Activated CD4-positive, alpha-beta T cell treated with anti-CD3 and anti-CD28 coated beads, Interleukin-2, amount 10 ng/mL, durations not matched to agents 24 days and 14 days (primary cell): ENCODE measurements at regions not wholly inside any gene's neighbourhood (a gene's known extent, or its start where the extent isn't known, plus 50 kb on each side); places are given as distances from the start of the nearest gene placed in this dataset.

Experiments
- DNase-seq: peaks from one replicate; pipeline ENCODE4 v3.0.0; 2022
- H3K27ac Mint-ChIP-seq: one replicate; pipeline ENCODE4 v1.8.0; 2022; ENCODE audit warnings: mild to moderate bottlenecking, mixed read lengths
- H3K27me3 Mint-ChIP-seq: one replicate; pipeline ENCODE4 v1.8.0; 2022; ENCODE audit warnings: mixed read lengths
- H3K36me3 Mint-ChIP-seq: one replicate; pipeline ENCODE4 v1.8.0; 2022; ENCODE audit warnings: low read depth, mild to moderate bottlenecking, mixed read lengths
- H3K4me1 Mint-ChIP-seq: one replicate; pipeline ENCODE4 v1.8.0; 2021; ENCODE audit warnings: mixed read lengths
- H3K4me3 Mint-ChIP-seq: one replicate; pipeline ENCODE4 v1.8.0; 2022; ENCODE audit warnings: mild to moderate bottlenecking, moderate library complexity, mixed read lengths
- H3K9me3 Mint-ChIP-seq: one replicate; pipeline ENCODE4 v1.8.0; 2021; ENCODE audit warnings: mixed read lengths
- intact Hi-C: fragments of 100-400 bp; cut with micrococcal nuclease; formaldehyde crosslinking; loops from one replicate; pipeline ENCODE4 v1.15.1; 2023

DNA sequence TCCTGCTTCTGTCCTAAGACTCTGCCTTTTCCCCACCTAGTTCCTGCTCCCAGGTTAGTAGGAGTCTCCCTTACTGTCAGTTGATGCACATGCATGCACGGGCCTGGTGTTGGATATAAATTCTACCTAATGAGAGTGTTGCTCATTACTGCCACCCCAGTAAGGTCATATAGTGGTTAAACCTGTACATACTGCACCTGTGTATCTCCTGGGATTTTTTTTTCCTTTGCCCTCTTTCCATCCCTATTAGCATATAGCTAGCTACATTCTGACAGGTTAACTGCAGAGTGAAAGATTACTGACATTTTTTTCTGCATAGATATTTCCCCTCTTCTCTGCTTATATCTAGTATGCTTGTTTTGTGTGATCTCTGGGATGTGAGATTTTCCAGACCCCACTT lies 201.5 kb upstream of the PIRT start:
- intact Hi-C loops: no loop called here
- Mint-ChIP-seq H3K36me3 (no peaks in the 10 kb centered on the region), H3K4me1 (no peaks in the 10 kb centered on the region), H3K9me3 (peaks cover 3% of the 10 kb centered on the region), H3K27me3 (no peaks in the 10 kb centered on the region), H3K4me3 (no peak overlapping the region), H3K27ac (no peak overlapping the region)
- no peak for DNase-seq

DNA sequence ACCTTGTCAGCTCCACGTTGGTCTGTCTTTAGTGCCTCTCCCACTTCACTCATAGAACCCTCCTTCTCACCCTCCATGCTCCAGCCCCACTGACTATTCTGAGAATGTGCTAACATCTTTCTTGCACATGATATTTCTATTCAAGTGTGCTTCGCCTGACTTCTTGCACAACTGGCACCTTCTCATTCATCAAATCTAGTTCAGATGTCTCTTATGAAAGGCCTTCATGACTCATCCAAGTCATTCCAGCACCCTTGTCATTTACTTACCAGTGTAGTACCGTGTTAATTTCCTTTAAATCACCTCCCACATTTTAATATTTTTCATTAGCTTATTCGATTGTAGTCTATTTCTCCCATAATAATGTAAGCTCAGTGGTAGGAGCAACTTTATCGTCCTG lies 197.8 kb upstream of the PIRT start:
- Mint-ChIP-seq H3K4me1 (no peaks in the 10 kb centered on the region), H3K36me3 (no peaks in the 10 kb centered on the region), H3K27me3 (no peaks in the 10 kb centered on the region), H3K4me3 (no peak overlapping the region), H3K9me3 (peaks cover 6% of the 10 kb centered on the region), H3K27ac (no peak overlapping the region)
- intact Hi-C loops: no loop called here
- DNase-seq: no peak

DNA sequence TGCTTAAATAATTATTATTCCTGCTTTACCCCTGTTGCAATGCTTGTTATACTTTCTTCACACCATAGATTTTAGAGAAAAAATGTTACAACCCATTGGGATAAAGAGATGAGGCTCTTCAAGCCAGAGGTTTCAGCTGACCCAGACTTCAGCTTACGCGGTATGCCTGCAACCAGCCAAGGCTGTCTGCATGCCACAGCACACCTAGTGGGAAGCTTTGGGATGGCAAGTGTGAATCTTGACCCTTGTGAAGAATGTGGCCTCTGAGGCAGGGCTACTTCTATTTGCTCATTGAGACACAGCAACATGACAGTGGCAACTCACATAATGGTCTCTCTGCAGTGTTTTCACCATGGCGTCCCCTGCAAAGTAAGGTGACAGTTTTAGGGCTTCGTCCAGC lies 193.9 kb upstream of the PIRT start:
- intact Hi-C loops: no loop called here
- DNase-seq: no peak
- Mint-ChIP-seq H3K36me3 (no peaks in the 10 kb centered on the region), H3K4me3 (no peak overlapping the region), H3K4me1 (no peaks in the 10 kb centered on the region), H3K27ac (no peak overlapping the region), H3K27me3 (no peaks in the 10 kb centered on the region), H3K9me3 (peaks cover 6% of the 10 kb centered on the region)

DNA sequence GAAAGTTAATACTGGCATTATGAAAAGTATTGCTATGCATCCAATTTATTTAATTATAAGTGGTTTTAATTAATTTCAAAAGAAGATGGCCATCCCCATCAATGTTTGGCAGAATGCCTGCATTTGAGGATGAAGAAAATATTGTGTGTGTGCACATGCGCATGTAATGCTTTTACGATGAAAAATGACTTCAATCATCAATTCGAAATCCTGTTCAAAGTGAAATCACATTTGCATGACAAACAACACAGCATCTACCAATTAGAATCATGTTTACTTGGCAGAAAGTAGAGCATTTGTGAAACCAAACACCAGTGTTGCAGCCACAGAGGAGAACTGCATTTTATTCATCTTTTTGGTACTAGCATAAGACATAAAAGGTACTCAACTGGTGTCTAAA lies 191.9 kb upstream of the PIRT start:
- no peak for DNase-seq
- H3K27ac Mint-ChIP-seq: no peak overlapping the region
- intact Hi-C loops: no loop called here
- H3K9me3 Mint-ChIP-seq: peaks cover 3% of the 10 kb centered on the region
- H3K4me3 Mint-ChIP-seq: no peak overlapping the region
- no peaks in the 10 kb centered on the region for H3K36me3 Mint-ChIP-seq
- H3K27me3 Mint-ChIP-seq: no peaks in the 10 kb centered on the region
- H3K4me1 Mint-ChIP-seq: no peaks in the 10 kb centered on the region

DNA sequence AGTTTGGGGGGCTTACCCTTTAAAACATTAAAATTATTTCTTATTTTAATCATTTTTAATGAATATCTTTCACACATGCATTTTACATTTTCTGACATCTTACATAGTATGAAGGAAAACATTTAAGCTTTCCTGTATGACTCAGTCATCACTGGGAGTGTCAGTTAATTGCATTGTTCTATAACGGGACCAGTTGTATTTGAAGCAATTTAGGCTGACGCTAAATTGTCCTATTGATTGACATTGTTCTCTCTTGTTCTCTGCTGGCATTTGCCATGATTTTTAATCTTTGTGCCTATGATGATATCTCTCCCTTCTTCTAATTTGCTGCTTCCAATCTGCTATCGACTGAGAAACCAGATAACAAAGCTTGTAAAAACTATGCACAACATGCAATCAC lies 190.5 kb upstream of the PIRT start:
- Mint-ChIP-seq H3K27ac (no peak overlapping the region), H3K4me1 (no peaks in the 10 kb centered on the region), H3K4me3 (no peak overlapping the region), H3K27me3 (no peaks in the 10 kb centered on the region), H3K36me3 (no peaks in the 10 kb centered on the region), H3K9me3 (peaks cover 3% of the 10 kb centered on the region)
- DNase-seq: no peak
- intact Hi-C loops: no loop called here

DNA sequence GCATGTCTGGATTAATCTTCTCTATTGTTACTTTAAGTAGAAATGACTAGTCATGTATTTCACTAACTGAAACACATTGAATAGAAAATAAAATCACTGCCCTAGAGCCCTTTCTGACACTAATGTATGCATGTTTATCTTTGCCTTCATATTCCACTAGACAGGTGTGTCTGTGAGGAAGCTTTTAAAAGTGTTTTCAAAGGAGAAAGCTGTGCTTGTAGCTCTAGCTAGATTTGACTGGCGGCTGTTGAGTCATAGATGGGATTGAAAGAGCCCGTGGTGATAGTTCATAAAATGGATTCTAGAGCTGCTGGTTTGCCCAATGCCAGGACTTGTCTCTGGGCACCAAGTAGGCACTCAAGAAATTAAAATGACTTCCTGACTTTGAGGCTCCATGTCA lies 189.0 kb upstream of the PIRT start:
- no peak overlapping the region for H3K27ac Mint-ChIP-seq
- DNase-seq: no peak
- no peaks in the 10 kb centered on the region for H3K4me1 Mint-ChIP-seq
- no peak overlapping the region for H3K4me3 Mint-ChIP-seq
- peaks cover 3% of the 10 kb centered on the region for H3K9me3 Mint-ChIP-seq
- intact Hi-C loops: no loop called here
- H3K27me3 Mint-ChIP-seq: no peaks in the 10 kb centered on the region
- no peaks in the 10 kb centered on the region for H3K36me3 Mint-ChIP-seq

DNA sequence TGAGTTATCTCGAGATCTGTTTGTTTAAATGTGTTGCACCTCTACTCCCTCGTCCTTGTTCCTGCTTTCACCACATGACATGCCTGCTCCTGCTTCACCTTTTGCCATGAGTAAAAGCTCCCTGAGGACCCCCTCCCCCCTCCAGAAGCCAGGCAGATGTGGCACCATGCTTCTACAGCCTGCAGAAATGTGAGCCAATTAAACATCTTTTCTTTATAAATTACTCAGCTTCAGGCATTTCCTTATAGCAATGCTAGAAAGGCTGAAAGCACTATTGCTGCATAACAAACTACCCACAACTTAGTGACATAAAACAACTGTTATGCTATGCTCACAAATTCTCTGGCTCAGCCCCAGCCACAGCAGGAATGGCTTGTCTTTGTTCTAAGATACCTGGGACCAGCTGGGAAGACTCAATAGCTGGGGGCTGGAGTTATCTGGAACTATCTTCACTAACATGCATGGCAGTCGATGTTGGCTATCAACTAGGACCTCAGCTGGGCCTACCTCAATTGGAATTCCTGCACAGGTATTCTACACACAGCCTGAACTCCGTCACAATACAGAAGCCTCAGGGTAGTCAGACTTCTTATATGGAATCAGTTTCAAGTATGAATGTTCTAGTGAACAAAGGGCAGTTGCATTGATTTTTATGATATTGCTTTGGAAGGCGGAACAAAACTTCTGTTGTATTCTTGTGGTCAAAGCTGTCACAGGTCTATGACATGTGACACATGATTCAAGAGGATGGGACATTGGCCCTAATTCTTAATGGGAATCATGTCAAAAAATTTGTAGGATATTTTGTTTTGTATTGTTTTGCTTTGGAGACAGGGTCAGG lies 186.0 kb upstream of the PIRT start:
- Mint-ChIP-seq H3K27ac (no peak overlapping the region), H3K4me3 (no peak overlapping the region), H3K4me1 (no peaks in the 10 kb centered on the region), H3K9me3 (no peaks in the 10 kb centered on the region), H3K27me3 (no peaks in the 10 kb centered on the region), H3K36me3 (no peaks in the 10 kb centered on the region)
- no peak for DNase-seq
- intact Hi-C loops: no loop called here

DNA sequence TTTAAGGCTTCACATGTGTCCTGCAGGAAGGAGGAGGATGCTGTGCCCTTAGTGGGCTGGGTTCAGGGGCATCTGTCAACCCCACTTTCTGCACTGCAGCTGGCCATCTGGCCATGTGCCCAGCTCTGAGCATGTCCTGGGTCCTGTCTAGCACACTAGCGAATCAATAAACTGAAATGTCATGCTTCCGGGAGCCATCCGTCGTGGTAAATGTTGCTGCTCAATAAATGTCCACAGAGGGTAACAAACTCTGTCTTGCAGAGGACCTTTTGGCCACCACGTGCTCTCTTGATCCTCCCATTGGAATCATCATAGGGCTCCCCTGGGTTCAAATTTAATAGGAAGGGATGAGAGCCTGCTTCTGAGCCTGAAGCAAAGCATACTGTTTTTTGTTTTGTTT lies 168.6 kb upstream of the PIRT start:
- H3K27ac Mint-ChIP-seq: no peak overlapping the region
- H3K4me1 Mint-ChIP-seq: no peaks in the 10 kb centered on the region
- H3K9me3 Mint-ChIP-seq: peaks cover 5% of the 10 kb centered on the region
- H3K4me3 Mint-ChIP-seq: no peak overlapping the region
- no peak for DNase-seq
- no peaks in the 10 kb centered on the region for H3K36me3 Mint-ChIP-seq
- no peaks in the 10 kb centered on the region for H3K27me3 Mint-ChIP-seq
- intact Hi-C loops: no loop called here

DNA sequence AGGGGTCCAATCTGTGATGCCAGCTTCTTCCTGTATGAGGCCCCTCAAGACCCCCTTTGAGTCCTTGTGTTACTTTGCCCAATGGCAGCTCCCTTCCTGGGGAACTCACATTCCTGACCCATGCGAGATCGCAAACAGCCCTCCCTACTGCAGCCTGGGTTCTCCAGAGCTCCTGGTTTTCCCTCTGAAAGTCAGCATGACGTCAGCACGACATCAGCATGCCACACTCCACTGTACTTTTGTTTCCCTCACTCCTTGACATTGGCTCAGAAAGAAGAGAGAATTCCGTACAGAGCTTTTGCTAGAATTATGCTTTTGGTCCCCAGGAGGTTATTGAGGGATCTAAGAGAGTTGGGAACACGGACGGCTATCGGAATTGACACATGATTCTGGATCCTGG lies 168.1 kb upstream of the PIRT start:
- peaks cover 4% of the 10 kb centered on the region for H3K9me3 Mint-ChIP-seq
- intact Hi-C loops: no loop called here

DNA sequence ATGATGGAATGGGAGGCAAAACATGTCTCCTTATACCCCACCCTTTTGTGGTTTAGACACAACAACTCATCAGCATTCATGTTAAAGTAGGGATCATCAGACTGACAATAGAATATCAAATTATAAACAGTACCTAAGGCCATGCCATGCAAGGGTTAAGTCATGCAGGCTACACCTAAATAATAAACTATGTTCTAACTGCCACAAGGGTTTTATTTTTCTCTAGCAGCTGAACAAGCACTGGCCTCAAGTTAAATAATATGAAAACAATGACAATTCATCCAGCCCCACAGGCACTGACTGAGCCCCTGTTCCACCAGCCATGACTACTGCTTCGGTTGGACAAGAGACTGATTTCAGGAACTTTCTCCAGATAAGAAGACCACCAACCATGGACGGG lies 164.5 kb upstream of the PIRT start:
- Mint-ChIP-seq H3K4me1 (no peaks in the 10 kb centered on the region), H3K4me3 (no peak overlapping the region), H3K27ac (no peak overlapping the region), H3K9me3 (no peaks in the 10 kb centered on the region), H3K36me3 (no peaks in the 10 kb centered on the region), H3K27me3 (no peaks in the 10 kb centered on the region)
- no peak for DNase-seq
- intact Hi-C loops: no loop called here

More for the DNA sequence above, 168.1 kb upstream of the PIRT start:
- H3K27me3 Mint-ChIP-seq: no peaks in the 10 kb centered on the region
- H3K27ac Mint-ChIP-seq: no peak overlapping the region
- no peaks in the 10 kb centered on the region for H3K4me1 Mint-ChIP-seq
- no peak for DNase-seq
- no peak overlapping the region for H3K4me3 Mint-ChIP-seq
- H3K36me3 Mint-ChIP-seq: no peaks in the 10 kb centered on the region

DNA sequence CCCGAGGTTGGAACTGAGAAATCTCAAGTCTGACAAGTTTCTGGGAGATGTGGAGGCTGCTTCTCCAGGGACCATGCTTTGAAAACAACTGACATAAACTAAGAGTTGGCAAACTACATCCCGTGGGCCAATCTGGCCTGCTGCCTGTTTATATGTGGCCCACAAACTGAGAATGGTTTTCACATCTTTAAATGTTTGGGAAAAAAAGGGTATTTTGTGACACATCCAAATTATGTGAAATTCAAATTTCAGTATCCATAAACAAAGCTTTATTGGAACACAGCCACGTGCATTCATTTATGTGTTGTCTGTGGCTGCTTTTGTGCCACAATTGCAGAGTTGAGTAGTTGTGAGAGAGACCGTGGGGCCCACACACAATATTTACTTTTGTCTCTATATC lies 163.8 kb upstream of the PIRT start:
- no peak for DNase-seq
- no peaks in the 10 kb centered on the region for H3K27me3 Mint-ChIP-seq

DNA sequence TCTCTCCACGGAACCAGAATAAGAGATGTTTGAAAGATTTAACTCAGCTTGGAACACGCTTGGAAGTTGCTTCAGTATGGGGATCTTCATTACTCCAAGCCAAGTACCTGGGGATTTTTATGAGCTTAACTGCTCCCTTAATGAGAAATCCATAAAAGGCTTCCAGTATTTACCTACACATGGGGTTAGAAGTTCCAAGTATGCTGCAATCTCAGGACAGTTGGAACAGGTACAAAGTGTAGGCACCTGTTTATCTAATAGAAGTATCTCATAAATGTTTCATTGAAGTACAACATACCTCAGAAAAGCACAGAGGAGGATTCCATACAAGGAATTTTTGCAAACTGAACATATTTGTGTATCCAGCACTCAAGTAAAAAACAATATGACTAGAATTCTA lies 161.6 kb upstream of the PIRT start:
- Mint-ChIP-seq H3K9me3 (no peaks in the 10 kb centered on the region), H3K4me1 (no peaks in the 10 kb centered on the region), H3K36me3 (no peaks in the 10 kb centered on the region), H3K27me3 (no peaks in the 10 kb centered on the region), H3K27ac (no peak overlapping the region), H3K4me3 (no peak overlapping the region)
- intact Hi-C loops: no loop called here
- no peak for DNase-seq

More for the DNA sequence above, 163.8 kb upstream of the PIRT start:
- H3K9me3 Mint-ChIP-seq: no peaks in the 10 kb centered on the region
- H3K4me1 Mint-ChIP-seq: no peaks in the 10 kb centered on the region
- intact Hi-C loops: no loop called here
- H3K4me3 Mint-ChIP-seq: no peak overlapping the region
- H3K36me3 Mint-ChIP-seq: no peaks in the 10 kb centered on the region
- no peak overlapping the region for H3K27ac Mint-ChIP-seq

DNA sequence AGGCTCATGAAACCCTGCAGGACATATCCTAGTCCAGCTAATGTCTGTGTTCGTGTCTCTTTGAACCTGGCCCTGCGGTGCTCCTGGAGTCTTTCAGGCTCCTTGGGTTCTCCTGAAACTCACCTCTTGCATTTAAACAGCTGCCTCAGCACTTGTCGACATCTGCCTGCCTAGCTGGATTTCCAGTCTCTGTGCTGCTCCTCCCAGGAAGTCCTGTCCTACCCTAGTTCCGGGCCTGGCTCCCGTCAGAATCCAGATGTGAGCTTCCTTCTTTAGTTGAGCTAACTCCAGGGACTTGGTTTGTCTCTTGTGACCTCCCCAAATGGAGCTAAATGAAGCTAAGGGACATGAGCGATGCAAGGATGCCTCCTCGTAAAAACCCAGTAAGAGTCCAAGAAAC lies 155.2 kb upstream of the PIRT start:
- DNase-seq: no peak
- H3K9me3 Mint-ChIP-seq: no peaks in the 10 kb centered on the region
- no peaks in the 10 kb centered on the region for H3K36me3 Mint-ChIP-seq
- H3K27ac Mint-ChIP-seq: no peak overlapping the region
- H3K4me3 Mint-ChIP-seq: no peak overlapping the region
- no peaks in the 10 kb centered on the region for H3K4me1 Mint-ChIP-seq
- intact Hi-C loops: no loop called here
- H3K27me3 Mint-ChIP-seq: no peaks in the 10 kb centered on the region

DNA sequence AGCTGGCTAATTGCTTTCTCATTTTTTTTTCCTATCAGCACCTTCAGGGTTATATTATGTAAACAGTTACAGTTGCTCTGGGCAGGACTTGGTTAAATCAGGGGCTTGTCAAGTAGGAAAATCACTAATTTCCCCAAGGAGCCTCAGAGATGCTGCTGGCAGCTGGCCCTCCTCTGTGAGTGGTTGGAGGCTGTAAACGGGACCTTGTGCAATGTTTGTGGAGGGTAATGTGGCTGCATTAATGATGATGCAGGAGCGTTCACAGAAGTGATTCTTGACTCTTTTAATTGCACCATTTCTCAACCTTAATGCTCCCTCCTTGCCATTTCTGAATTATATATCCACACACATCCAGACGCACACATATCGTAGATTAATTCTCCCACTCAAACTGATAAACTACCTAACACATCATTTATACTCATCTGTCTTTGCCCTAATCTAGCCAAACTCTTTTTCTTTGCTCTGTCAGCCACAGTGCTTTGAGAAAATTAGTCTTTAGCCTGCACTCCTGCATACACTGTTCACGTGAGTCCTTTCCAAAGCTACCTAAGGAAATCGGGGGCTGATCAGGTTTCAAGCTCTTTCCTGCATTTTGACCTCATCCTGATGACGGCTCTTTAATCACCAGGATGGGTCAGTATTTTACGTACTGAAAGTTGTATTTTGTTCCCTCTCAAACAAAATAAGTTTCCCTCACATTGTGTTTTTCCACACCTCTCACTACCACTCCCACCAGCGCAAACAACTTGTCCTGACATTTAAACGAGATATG lies 154.4 kb upstream of the PIRT start:
- Mint-ChIP-seq H3K9me3 (no peaks in the 10 kb centered on the region), H3K27me3 (no peaks in the 10 kb centered on the region), H3K36me3 (no peaks in the 10 kb centered on the region), H3K4me3 (no peak overlapping the region), H3K4me1 (no peaks in the 10 kb centered on the region), H3K27ac (no peak overlapping the region)
- intact Hi-C loops: no loop called here
- no peak for DNase-seq
